ENCODE measurements at regions not wholly inside any gene's neighbourhood (a gene's known extent, or its start where the extent isn't known, plus 50 kb on each side); places are given as distances from the start of the nearest gene placed in this dataset.

DNA sequence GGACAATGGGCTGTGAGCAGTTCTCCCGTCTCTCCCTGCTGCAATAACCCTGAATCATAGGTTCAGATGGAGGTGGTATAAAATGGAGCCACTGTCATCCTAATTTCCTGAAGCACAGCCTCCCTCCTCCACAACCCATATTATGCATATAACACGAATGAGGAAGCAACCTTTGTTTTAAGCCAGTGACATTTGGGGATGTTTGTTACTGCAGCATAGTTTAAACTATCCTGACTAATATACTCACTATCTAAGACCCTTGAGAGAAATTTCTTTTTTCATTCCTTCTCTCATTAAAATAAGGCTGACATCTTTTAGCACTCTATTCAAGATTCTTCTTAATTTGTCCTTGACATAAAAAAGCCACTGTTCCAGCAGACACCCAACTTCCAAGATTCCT lies 413.4 kb downstream of the SOX9 start:
- DNase-seq, result no peak

DNA sequence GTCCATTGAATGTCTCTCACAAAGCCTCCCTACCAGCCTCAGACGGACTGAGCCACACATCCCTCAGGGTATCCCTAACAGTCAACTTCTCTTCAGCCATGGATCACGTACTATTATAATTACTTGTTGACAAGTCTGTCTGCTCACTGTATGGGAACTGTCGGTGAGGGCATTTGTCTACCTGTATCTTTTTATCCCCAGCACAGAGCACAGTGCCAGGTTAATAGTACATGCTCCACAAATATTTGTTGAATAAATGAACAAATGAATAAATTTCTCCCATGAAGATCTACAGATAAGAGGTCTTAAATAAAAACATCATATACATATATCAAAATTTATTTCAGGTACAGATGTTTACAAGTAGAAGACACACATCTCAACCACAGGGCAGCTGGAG lies 414.0 kb downstream of the SOX9 start:
- no peak for DNase-seq

DNA sequence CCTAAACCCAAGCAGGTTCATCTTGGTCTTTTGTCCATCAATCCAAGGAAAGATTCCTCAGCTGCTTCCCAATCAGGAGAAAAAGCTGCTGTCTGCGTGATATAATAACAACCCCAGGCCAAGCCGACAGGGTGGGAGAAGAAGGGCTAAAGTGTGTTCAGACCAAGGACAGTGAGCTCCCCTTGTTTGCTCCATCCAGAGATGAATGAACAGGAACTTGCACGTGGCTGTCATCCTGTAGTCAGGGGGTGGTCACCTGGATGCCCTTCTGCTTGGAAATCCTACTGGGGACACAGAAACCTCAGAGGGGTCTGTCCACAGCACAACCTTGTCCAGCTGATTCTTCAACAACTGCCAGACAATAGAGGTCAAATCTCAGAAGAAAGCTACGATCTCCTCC lies 414.5 kb downstream of the SOX9 start:
- no peak for DNase-seq

DNA sequence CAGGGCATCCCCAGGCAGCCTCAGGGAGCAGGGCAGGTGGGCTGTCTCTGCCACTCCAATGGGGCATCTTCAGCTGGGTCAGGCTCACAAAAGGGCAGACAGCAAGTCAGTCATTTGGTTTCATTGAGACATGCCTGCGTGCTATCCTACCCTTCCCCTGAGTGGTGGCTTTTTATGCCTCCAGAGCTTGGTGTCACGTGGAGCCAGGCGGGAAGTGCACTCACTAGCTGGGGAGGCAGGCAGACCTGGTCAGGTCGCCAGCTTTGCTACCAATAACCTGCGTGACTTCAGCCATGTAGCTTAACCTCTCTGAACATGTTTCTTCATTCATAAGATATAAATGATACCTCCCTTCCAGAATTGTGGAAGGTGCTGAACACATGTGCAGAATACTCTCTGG lies 415.0 kb downstream of the SOX9 start:
- no peak for DNase-seq

DNA sequence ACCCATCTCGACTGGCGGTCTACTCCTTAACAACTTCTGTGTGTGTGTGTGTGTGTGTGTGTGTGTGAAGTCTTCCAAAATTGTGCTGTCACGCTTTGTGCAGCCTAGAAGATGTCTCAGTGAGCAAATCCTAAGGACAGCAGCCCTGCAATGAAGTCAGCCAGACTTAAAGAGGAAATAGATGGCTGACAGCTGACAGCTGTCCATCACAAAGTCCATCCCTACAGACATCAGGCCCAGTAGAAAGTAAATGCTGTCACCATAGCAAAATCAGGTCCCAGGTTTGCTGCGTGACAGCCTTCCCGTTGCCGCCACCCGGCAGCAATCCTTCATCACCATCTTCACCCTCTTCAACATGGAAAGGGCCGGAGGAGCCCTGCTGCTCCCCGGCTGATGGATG lies 416.0 kb downstream of the SOX9 start:
- DNase-seq, result no peak

DNA sequence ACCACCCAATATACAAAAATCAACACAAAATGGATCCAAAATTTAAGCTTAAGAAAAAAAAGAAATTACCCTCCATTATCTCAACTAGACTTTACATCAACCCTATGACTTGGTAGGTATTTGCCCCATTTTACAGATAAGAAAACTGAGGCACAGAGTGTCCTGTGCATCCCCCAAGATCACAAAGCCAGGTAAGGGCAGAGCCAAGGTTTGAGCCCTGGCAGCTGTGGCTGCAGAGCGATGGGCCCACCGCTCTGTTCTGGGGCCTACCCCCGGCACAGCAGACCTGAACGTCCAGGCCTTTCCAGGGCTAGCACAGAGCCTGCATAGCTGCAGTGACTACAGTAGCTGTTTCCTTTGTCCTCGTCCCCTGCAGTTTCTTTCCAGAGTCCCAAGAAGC lies 417.6 kb downstream of the SOX9 start:
- DNase-seq, result no peak

DNA sequence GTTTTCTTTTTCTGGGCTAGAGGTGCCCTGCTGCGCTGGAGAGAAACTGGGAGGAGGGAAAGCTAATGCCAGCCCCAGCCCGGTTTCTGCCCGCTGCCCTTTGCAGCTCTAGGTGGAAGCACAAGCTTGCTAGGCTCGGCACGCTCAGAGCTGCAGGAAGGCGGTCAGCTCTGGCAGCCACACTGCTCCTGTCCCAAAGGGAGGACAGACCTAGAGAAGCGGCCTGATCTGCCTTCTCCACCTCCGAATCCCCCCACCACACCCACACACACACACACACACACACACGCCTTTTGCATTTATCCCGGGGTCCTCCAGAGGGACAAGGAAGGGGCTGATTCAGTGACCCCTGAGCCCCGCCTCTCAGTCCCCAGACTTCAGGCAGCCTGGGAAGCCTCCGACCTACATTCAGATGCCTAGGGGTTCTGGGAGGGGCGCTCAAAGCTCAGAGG lies 418.1 kb downstream of the SOX9 start:
- no peak for DNase-seq

DNA sequence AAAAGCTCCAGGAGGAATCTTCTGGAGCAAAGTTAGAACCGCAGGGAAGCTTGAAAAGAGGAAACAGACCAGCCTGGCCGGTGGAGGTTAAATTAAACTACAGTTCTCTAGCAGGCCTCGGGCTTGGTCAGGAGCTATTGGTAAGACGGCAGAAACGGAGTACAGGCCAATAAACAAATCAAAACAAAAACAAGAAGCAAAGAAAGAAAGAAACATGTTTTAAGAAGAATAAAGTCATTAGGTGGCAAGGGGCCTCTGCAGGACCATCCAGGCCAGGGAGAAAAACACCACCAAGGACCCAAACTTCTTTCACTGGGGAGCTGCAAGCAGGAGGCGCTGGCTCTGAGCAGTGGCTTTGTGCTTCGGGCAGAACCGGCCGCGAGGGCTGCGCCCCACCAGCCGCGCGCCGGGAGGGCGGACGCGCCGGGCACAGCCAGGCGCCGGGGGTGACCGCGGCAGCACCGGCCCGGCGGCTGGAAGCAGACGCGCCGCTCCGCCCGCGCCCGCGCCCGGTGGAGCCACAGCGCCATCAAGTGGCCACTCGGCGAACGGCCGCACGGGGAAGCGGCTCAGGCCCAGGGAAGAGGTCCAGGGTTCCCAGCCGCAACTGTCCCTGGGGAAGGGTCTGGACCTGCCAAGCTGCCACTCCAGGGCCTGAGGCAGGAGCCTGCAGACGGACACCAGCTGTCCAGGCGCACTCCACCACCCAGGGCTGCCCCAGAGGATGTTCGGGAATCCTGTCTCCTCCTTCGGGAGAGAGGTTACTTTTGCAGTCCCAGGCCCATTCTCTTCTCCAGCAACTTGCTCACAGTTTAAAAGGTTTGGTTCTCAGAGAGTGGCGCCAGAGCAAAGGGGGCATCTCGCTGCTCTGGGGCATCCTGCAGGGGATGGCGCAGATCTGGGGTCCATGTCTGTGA lies 419.4 kb downstream of the SOX9 start:
- peak; percentile 46 for DNase-seq

DNA sequence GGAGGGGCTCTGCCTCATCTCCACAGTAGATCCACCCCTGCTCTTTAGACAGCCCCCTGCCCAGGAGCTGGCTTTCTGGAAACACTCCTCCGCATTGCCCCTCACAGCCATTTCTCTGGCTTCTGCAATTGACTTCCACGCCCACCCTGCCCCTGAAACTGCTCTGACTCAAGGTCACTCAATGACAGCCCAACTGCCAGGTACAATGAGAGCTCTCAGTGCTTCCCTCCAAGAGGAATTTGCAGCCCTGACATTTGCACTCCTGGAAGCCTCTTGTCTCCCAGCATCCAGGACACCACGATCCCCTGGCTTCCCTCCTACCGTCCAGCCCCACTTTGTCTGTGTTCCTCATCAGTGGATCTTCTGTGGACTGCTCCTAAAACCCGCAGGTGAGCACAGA lies 421.5 kb downstream of the SOX9 start:
- DNase-seq, result no peak

DNA sequence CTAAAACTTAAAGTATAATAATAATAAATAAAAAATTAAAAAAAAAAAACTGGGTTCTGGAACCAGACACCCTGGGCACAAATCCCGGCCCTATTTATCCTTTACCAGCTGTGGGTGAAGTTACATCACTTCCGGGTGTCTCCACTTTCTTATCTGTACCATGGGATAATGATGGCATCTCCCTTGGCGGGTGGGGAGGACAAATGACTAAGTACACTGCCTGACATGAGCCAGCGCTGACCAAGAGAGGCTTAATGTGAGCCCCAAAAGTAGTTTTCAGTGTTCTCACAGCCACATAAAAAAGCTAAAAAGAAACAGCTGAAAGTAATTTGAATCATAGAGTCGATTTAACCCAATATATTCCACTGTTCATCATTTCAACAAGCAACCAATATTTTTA lies 424.9 kb downstream of the SOX9 start:
- DNase-seq, result no peak

DNA sequence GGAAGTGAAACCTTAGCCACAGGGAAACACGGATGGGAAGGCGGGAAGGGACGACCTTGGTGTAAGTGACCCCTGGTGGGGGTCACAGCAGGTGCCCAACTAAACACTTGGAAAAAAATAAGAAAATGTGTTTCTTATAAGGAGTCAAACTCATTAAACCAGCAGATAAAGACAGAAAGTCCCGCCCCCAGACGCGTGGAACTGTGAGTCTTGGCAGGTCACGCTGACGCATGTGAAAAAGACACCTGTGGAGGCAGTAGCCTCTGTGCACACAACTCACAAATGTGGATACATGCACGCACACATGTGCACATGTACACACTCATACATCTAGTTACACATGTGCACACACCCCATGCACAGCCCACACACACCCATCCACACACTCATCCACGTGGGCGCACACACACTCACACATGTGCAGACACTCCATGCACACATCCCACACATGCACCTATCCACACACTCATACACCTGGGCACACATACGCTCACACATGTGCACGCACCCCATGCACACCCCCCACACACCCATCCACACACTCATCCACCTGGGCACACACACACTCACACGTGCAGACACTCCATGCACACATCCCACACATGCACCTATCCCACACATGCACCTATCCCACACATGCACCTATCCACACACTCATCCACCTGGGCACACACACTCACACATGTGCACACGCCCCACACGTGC lies 432.4 kb downstream of the SOX9 start:
- no peak for DNase-seq

DNA sequence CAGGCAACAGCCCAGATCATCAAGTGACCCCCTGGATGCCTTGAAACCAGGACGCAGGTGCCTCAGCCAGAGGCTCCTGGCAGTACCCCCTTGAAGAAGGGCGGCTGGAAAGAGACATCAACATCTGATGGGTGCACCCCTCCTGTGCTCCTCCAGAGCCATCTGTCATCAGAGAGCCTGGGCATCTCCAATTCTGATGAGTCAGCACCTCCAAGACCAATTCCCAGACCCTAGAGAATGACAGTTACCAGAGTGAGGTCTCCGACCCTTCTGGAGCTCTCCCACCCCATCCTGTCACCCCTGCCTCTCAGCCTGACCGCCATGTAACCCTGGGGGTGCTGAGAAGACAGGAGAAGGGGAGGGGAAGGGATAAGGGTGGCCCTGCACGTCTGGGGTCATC lies 433.7 kb downstream of the SOX9 start:
- no peak for DNase-seq

DNA sequence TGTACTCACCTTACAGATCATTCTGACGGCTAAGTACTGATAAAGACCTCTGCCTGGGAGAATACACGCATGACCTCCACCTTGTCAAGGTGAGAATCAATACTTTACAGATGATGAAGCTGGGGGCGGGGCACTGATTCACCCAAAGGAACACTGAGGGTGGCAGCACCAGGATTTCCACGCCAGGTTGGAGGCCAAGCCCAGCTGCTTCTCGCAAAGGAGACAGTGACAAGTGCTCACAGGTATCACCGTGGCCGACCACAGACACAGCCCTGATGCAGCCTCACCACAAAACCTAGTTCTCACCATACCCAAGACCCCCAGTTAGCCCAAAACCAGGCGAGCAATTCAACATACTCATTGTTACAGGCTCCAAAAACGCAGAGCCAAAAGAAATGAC lies 434.2 kb downstream of the SOX9 start:
- DNase-seq, result no peak

DNA sequence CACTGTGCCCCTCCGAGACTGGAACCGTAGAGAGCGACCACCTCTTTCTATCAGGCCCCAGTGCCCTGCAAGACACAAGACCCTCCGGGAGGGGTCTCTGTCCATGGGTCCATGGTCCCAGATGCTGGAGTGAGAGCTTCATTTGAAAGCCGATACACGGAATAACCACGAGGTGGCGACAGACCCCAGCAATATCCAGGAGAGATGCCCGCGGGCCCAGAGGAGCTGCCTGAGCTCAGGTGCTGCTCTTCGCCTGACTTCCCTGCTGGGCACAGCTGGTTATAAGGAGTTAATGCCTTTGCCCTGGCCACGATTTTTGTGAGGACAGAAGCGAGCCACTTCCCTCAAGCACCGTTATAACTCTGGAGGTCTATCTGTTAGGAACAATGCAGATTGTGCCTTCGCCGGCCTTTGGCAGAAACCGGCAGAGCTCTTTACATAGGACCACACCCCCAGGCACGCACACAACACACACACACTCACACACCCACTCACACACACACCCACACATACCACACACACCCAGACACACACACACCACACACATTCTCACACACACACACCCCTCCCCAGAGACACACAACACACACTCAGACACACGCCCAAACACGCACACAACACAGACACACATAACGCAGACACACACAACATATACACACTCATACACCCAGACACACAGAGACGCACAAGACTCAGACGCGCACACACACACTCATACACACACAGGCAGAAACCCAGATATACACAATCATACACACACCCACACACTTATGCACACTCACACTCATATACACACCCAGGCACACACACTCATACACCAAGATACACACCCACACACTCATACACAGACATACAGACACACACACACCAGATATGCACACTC lies 436.4 kb downstream of the SOX9 start:
- peak; percentile 57 for DNase-seq

DNA sequence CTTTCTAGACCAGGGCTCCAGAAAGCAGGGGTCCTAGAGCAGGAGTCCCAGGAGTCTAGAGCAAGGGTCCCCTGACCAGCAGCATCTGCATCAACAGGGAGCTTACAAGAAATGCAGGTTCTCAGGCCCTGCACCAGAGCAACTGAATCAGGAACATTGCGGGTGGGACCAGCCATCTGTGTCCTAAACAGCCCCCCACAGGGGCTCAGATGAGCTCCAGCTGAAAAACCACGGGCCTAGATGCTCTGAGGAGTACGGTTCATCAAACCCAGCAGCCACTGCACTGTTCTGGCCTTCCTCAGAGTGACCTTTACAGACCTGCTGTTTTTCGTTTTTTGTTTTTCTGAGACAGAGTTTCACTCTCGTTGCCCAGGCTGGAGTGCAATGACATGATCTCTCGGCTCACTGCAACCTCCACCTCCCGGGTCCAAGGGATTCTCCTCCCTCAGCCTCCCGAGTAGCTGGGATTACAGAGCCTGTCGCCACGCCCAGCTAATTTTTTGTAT lies 438.2 kb downstream of the SOX9 start:
- no peak for DNase-seq

DNA sequence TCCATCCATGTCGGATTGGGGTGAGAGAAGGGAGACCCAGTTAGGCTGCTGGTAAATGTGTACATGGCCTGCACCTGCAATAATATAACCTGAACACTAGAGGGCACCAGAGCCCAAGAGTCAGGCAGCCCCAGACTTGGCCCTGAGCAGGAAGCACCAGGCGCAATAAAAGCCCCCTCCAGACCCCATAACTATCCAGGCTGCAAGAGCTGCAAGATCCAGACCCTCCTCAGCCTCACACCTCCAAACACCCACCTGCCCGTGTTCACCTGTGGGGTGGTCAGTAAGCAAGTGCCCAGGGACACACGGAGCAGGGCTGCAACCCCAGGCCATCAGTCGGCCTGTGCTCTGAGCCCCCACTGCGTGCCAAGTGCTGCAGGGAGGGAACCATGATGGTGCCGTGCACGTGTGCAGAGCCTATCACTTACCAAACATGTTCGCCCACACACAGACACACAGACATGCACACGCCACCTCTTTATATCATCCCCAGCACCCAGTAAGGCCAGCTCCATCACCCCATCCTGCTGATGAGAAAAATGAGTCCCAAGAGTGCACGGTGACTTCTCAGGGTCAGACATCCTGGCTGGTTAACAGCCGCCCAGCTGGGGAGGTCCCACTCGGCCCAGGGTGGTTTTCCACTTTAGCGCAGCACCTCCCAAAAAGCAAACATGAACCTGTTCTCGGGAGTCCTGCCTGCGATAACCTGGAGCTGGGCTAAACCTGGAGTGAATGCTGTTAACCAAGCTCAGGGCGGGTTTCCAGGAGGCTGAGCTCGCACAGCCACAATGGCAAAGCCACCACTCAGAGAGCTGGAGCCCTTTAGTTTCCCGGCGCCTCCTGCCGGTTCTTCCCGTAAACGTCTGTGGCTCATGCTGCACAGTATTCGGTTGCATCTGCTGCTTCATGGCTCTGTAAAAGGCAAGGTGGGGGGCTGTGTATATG lies 439.8 kb downstream of the SOX9 start:
- peak; percentile 30 for DNase-seq

DNA sequence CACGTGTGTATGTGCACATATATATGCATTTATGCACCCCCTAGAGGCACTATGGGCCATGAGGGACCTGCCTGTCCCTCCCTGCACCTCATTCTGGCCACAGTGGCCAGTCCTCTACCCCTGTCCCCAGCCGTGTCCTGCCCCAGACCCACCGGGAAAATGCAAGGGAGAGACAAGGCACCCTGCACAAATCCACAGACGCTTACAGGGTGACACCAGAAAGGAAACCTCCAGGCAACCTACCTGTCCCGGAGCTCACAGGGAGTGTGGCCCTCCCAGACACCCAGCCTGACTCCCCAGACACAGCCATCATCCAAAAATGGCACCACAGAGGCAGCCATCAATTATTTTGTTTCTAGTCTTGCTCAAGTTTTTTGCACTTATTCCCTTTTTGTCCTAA lies 440.4 kb downstream of the SOX9 start:
- no peak for DNase-seq

DNA sequence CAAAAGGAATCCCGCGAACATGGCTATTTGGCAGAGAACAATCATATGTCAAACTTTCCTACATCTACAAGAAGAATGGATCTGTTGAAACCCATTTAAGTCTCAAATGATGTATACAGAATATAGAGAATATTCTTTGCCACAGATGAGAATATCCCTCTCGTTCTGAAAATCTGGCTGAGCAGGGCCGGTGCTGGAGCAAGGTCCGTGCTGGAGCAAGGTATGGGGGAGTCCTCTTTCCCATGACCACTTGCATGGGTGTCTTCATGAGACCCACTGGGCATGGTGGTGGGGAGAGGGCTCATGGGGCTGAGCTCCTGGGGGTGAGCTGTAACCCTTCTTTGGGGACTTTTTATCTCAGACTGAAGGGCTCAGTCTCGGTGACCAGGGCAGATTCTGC lies 440.9 kb downstream of the SOX9 start:
- no peak for DNase-seq

DNA sequence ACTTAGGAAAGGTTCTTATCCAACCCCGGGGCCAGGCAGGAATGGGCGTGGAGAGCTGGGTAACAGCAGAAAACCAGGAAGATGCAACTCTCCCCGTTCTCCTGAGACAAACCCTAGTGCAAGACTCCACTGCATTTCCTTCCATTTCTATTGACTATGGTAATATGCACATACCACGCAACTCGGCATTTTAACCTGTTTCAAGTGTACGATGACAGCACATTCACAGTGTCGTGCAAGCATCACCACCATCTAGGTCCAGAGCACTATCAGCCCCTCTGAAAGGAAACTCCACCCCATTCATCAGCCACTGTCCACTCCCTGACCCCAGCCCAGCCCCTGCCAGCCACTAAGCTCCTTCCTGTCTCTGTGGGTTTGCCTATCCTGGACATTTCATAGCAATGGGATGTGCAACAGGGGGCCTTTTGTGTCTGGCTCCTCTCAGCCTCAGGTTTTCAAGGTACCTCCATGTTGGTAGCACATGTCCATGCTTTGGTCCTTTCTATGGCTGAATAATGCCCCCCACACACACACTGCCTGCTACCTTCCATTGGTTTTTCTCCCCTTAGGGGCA lies 441.9 kb downstream of the SOX9 start:
- DNase-seq, result no peak

DNA sequence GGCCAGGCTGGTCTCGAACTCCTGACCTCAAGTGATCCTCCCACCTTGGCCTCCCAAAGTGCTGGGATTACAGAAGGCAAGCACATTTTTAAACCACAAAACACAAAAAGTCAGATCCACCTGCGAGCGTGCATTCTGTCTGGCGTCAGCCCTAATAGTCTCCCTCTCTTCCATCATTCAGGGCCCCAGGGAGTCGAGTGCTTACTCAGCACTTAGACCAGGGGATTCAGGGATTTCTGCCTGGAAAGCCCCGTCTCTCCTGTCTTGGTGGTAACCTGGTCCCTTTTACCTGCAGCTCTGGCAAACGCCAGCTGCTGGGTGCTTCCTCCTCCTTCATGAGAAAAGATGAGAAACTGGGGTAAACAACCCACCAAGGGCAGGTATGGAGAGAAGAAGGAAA lies 443.1 kb downstream of the SOX9 start:
- no peak for DNase-seq

DNA sequence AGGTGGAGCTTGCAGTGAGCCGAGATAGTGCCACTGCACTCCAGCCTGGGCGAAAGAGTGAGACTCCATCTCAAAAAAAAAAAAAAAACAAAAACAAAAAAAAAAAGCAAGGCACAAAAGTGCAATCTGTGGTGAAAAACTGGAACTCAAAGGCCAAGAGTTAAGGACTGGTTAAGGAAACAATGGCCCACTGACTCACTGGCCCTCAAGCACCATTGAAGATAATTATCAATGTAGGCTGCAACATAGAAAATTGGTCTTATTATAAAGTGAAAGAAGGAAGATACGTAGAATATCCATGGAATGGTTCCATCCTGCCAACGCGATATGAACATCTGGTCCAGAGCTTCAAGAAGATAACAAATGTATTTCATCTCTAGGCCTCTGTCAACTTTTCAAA lies 444.2 kb downstream of the SOX9 start:
- no peak for DNase-seq

DNA sequence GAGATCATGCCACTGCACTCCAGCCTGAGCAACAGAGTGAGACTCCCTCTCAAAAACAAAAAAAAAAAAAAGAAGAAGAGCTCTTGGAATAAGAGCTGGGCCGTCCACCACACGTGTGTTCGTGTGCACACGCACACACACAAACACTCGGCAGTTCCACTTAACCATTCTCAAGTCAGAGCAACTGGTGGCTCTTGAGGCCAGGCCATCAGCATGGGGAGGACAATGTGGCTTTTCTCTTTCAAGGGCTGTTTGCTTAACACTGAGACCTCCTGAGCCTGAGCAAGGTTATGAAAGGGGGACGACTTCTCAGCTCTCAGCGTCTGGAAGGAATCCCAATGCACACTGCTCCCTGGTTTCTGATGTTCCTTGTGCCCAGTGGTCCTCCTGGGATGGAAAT lies 444.9 kb downstream of the SOX9 start:
- DNase-seq, result no peak
